HepG2 (cell line): ENCODE measurements at regions not wholly inside any gene's neighbourhood (a gene's known extent, or its start where the extent isn't known, plus 50 kb on each side); places are given as distances from the start of the nearest gene placed in this dataset.

Source experiments
- ARID5B ChIP-seq: IDR thresholded peaks from 2 replicates; pipeline ENCODE4 v1.4.0; 2020; ENCODE audit warnings: mild to moderate bottlenecking, missing genetic modification reagents
- CHD2 ChIP-seq: IDR thresholded peaks from 2 replicates; pipeline ENCODE4 v1.6.1; 2011; ENCODE audit warnings: low read depth, low read length, improper control_type of control experiment
- HNRNPLL ChIP-seq: fragments of 200-400 bp; formaldehyde crosslinking; IDR thresholded peaks from 2 replicates; pipeline ENCODE4 v1.6.1; 2017; ENCODE audit warnings: mild to moderate bottlenecking, low read depth, low read length; ENCODE audit not compliant: poor library complexity, severe bottlenecking
- RFX1 ChIP-seq: fragments of 450-650 bp; IDR thresholded peaks from 2 replicates; pipeline ENCODE4 v1.6.1; 2017
- SIX1 ChIP-seq: sonication (generic); formaldehyde crosslinking; IDR thresholded peaks from 2 replicates; pipeline ENCODE4 v1.4.0; 2020; ENCODE audit warnings: missing genetic modification reagents, borderline replicate concordance
- SRSF1 ChIP-seq: fragments of 200-400 bp; formaldehyde crosslinking; optimal IDR thresholded peaks from 2 replicates; pipeline ENCODE3; 2017; ENCODE audit warnings: mild to moderate bottlenecking, low read depth, low read length, moderate library complexity
- ZBTB26 ChIP-seq: IDR thresholded peaks from 2 replicates; pipeline ENCODE4 v1.6.1; 2016; ENCODE audit warnings: missing compliant biosample characterization, missing genetic modification reagents, borderline replicate concordance
- ZBTB4 ChIP-seq: sonication (generic); formaldehyde crosslinking; IDR thresholded peaks from 2 replicates; pipeline ENCODE4 v1.4.0; 2020; ENCODE audit warnings: missing genetic modification reagents, mild to moderate bottlenecking, borderline replicate concordance
- ZEB1 ChIP-seq: IDR thresholded peaks from 2 replicates; pipeline ENCODE4 v1.6.1; 2012; ENCODE audit warnings: mild to moderate bottlenecking, low read depth, inconsistent platforms; ENCODE audit not compliant: insufficient replicate concordance
- ZNF275 ChIP-seq: sonication (generic); formaldehyde crosslinking; IDR thresholded peaks from 2 replicates; pipeline ENCODE4 v1.8.0; 2022; ENCODE audit warnings: missing genetic modification reagents, mild to moderate bottlenecking, inconsistent platforms, borderline replicate concordance
- ZNF3 ChIP-seq: IDR thresholded peaks from 2 replicates; pipeline ENCODE4 v1.7.0; 2017; ENCODE audit warnings: inconsistent platforms
- ZNF414 ChIP-seq: sonication (generic); formaldehyde crosslinking; IDR thresholded peaks from 2 replicates; pipeline ENCODE4 v1.5.0; 2020; ENCODE audit warnings: missing genetic modification reagents
- ZNF501 ChIP-seq: sonication (generic); formaldehyde crosslinking; IDR thresholded peaks from 2 replicates; pipeline ENCODE4 v1.5.1; 2020; ENCODE audit warnings: mild to moderate bottlenecking, moderate library complexity, missing genetic modification reagents
- ZNF577 ChIP-seq: sonication (generic); formaldehyde crosslinking; IDR thresholded peaks from 2 replicates; pipeline ENCODE4 v1.4.0; 2020; ENCODE audit warnings: mild to moderate bottlenecking, low read depth, missing genetic modification reagents, borderline replicate concordance
- TF ChIP-seq, protein P1 (sequence below), 2 experiments: IDR thresholded peaks; 2 replicates each; pipeline ENCODE4 v1.6.1; 2011 to 2012; ENCODE audit warnings: low read length in 2 of 2, borderline replicate concordance in 1 of 2, low read depth in 1 of 2, mild to moderate bottlenecking in 1 of 2, moderate library complexity in 1 of 2

DNA sequence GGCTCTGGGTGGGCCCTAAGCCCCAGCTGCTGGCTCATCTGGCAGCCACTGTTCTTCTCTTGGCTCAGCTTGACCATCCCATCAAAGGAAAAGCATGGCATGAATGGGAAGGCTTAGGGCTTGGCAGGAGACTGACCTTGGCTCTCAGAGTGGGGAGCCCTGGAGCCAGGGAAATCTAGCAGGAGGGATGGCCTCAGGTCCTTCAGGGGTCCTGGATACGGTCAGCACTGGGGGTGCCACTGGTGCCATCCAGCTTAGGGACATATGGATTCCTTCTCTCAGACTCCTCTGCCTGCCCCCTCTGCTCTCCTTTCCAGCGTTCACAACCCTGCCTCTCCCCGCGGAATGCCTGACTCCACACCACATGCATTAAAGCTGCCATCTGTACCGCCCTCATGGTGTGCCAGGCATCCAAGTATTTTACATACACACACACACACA is 165.5 kb upstream of the HAAO start (continued):
- TF ChIP-seq ZBTB26 (CRISPR knock-in tag) = no peak
- TF ChIP-seq ZNF414 = no peak
- TF ChIP-seq ZNF577 (CRISPR knock-in tag) = no peak
- TF ChIP-seq ZNF275 (CRISPR knock-in tag) = no peak
- no peak for TF ChIP-seq ZNF3 (CRISPR knock-in tag)
- 0 out of 2 replicates have a peak, but pooled peaks have one; percentile 23 for TF ChIP-seq ZBTB4 (CRISPR knock-in tag)
- TF ChIP-seq CHD2 = no peak
- TF ChIP-seq HNRNPLL = peak; percentile 8
- TF ChIP-seq ZNF501 (CRISPR knock-in tag) = no peak
- TF ChIP-seq, protein P1, sequence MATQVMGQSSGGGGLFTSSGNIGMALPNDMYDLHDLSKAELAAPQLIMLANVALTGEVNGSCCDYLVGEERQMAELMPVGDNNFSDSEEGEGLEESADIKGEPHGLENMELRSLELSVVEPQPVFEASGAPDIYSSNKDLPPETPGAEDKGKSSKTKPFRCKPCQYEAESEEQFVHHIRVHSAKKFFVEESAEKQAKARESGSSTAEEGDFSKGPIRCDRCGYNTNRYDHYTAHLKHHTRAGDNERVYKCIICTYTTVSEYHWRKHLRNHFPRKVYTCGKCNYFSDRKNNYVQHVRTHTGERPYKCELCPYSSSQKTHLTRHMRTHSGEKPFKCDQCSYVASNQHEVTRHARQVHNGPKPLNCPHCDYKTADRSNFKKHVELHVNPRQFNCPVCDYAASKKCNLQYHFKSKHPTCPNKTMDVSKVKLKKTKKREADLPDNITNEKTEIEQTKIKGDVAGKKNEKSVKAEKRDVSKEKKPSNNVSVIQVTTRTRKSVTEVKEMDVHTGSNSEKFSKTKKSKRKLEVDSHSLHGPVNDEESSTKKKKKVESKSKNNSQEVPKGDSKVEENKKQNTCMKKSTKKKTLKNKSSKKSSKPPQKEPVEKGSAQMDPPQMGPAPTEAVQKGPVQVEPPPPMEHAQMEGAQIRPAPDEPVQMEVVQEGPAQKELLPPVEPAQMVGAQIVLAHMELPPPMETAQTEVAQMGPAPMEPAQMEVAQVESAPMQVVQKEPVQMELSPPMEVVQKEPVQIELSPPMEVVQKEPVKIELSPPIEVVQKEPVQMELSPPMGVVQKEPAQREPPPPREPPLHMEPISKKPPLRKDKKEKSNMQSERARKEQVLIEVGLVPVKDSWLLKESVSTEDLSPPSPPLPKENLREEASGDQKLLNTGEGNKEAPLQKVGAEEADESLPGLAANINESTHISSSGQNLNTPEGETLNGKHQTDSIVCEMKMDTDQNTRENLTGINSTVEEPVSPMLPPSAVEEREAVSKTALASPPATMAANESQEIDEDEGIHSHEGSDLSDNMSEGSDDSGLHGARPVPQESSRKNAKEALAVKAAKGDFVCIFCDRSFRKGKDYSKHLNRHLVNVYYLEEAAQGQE (IDR thresholded peaks at IDR 0.05; ENCODE audit: borderline replicate concordance in 1 of 2, low read depth in 1 of 2, low read length in 2 of 2) = no peak
- no peak for TF ChIP-seq SRSF1
- no peak for TF ChIP-seq ZEB1
- TF ChIP-seq SIX1 (CRISPR knock-in tag) = no peak
- no peak for TF ChIP-seq ARID5B (CRISPR knock-in tag)
- no peak for TF ChIP-seq RFX1
